CD4-positive, alpha-beta memory T cell (primary cell): ENCODE measurements at regions not wholly inside any gene's neighbourhood (a gene's known extent, or its start where the extent isn't known, plus 50 kb on each side); places are given as distances from the start of the nearest gene placed in this dataset.
"Not testable (repeated sequence)": the region's sequence is repeated elsewhere in the genome, so short reads cannot be mapped to it uniquely, and the experiment has no call there.

Experiments
- CTCF ChIA-PET: fragments of 350-600 bp; sonication (Branson Sonifier 250); formaldehyde crosslinking; loops from one replicate; lab custom pipeline; 2021; ENCODE audit warnings: inconsistent platforms; ENCODE audit not compliant: partially characterized antibody; lab: Charles Lee
- POLR2A ChIA-PET: fragments of 350-600 bp; sonication (Branson Sonifier 250); formaldehyde crosslinking; loops from one replicate; lab custom pipeline; 2021; ENCODE audit not compliant: partially characterized antibody; lab: Charles Lee
- DNase-seq, 5 donors: peaks; one replicate each; pipeline versions ENCODE4 v3.0.0 to v3.0.0-alpha.2; 2020 to 2022; ENCODE audit warnings: mixed read lengths in 1 of 5
- H3K27ac ChIP-seq: one replicate; pipeline ENCODE4 v1.7.0; 2013; ENCODE audit warnings: low read depth, low read length
- H3K27me3 ChIP-seq: 2 replicates; pipeline ENCODE4 v1.7.0; 2013; ENCODE audit warnings: mild to moderate bottlenecking, low read length, moderate library complexity; ENCODE audit not compliant: insufficient read depth
- H3K36me3 ChIP-seq: 2 replicates; pipeline ENCODE4 v1.7.0; 2013; ENCODE audit warnings: mild to moderate bottlenecking, low read length, moderate library complexity; ENCODE audit not compliant: insufficient read depth
- H3K4me1 ChIP-seq: 2 replicates; pipeline ENCODE4 v1.7.0; 2013; ENCODE audit warnings: mild to moderate bottlenecking, low read length, moderate library complexity; ENCODE audit not compliant: insufficient read depth
- H3K4me3 ChIP-seq, 2 donors: one replicate each; pipeline ENCODE4 v1.7.0; 2013; ENCODE audit warnings: low read length in 2 of 2, mild to moderate bottlenecking in 1 of 2
- H3K9me3 ChIP-seq, 2 donors: one replicate each; pipeline ENCODE4 v1.7.0; 2013; ENCODE audit warnings: low read length in 2 of 2, control low read depth in 1 of 2; ENCODE audit not compliant: control insufficient read depth in 1 of 2
- H3K27ac Mint-ChIP-seq, 7 donors: one replicate each; pipeline ENCODE4 v1.8.0; 2020 to 2021; ENCODE audit warnings: mixed read lengths in 7 of 7, mild to moderate bottlenecking in 6 of 7, inconsistent platforms in 3 of 7, moderate library complexity in 3 of 7
- H3K27me3 Mint-ChIP-seq, 2 donors: one replicate each; pipeline ENCODE4 v1.8.0; 2020 to 2021; ENCODE audit warnings: mixed read lengths in 2 of 2
- H3K36me3 Mint-ChIP-seq, 2 donors: one replicate each; pipeline ENCODE4 v1.8.0; 2020 to 2021; ENCODE audit warnings: mixed read lengths in 2 of 2, inconsistent platforms in 1 of 2, mild to moderate bottlenecking in 1 of 2
- H3K4me1 Mint-ChIP-seq, 4 donors: one replicate each; pipeline ENCODE4 v1.8.0; 2020 to 2021; ENCODE audit warnings: mixed read lengths in 4 of 4, mild to moderate bottlenecking in 1 of 4
- H3K4me3 Mint-ChIP-seq, 8 donors: one replicate each; pipeline ENCODE4 v1.8.0; 2020 to 2021; ENCODE audit warnings: mixed read lengths in 8 of 8, mild to moderate bottlenecking in 7 of 8, moderate library complexity in 6 of 8, inconsistent platforms in 3 of 8
- H3K9me3 Mint-ChIP-seq, 8 donors: one replicate each; pipeline ENCODE4 v1.8.0; 2020 to 2021; ENCODE audit warnings: mixed read lengths in 8 of 8, mild to moderate bottlenecking in 5 of 8, inconsistent platforms in 3 of 8, moderate library complexity in 1 of 8
- intact Hi-C: fragments of 100-400 bp; cut with micrococcal nuclease; formaldehyde crosslinking; loops from one replicate; pipeline ENCODE4 v1.15.1; 2023

DNA sequence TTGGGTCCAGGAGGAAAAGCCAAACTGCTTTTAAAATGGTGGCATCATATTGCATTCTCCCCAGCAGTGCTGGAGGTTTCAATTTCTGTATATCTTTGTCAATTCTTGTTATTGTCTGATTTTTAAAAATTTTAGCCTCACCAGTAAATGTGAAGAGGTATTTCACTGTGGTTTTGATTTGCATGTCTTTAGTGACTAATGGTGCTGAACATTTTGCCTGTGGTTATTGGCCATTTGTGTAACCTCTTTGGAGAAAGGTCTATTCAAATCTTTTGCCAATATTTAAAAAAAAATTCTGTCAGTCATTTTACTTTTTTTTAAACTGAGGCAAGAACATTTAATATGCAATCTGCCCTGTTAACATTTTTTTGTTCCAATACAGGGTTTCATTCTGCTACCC, 322.1 kb downstream of the TLL1 start:
- no peak overlapping the region for H3K4me3 ChIP-seq
- intact Hi-C loops: no loop called here
- H3K4me1 ChIP-seq: no peaks in the 10 kb centered on the region
- ChIA-PET POLR2A (no interaction called here), CTCF (no interaction called here)
- no peaks in the 10 kb centered on the region for H3K27me3 ChIP-seq
- Mint-ChIP-seq H3K27ac (no peak overlapping the region), H3K4me3 (no peak overlapping the region), H3K36me3 (no peaks in the 10 kb centered on the region), H3K9me3 (peaks cover 0 to 2% (median 0%) of the 10 kb centered on the region in 8 donors), H3K4me1 (no peaks in the 10 kb centered on the region), H3K27me3 (peaks cover 0 to 2% of the 10 kb centered on the region in 2 donors)
- no peaks in the 10 kb centered on the region for H3K9me3 ChIP-seq
- no peak for DNase-seq
- H3K27ac ChIP-seq: no peak overlapping the region
- no peaks in the 10 kb centered on the region for H3K36me3 ChIP-seq

- POLR2A ChIA-PET: no interaction called here
- H3K36me3 Mint-ChIP-seq: no peaks in the 10 kb centered on the region
Measured at GRCh38 chr4:166197166-166197565, 324.1 kb downstream of the TLL1 start.

GRCh38 chr4:166198041-166198440, 325.0 kb downstream of the TLL1 start:
- intact Hi-C loops: no loop called here
- no peaks in the 10 kb centered on the region for H3K36me3 Mint-ChIP-seq
- Histone ChIP-seq H3K4me1 (no peaks in the 10 kb centered on the region), H3K27ac (no peak overlapping the region), H3K36me3 (no peaks in the 10 kb centered on the region), H3K9me3 (no peaks in the 10 kb centered on the region), H3K27me3 (no peaks in the 10 kb centered on the region), H3K4me3 (no peak overlapping the region)
- H3K27ac Mint-ChIP-seq: no peak overlapping the region
- ChIA-PET POLR2A (no interaction called here), CTCF (no interaction called here)
- H3K9me3 Mint-ChIP-seq: peaks cover 0 to 3% (median 0%) of the 10 kb centered on the region in 8 donors
- H3K4me1 Mint-ChIP-seq: no peaks in the 10 kb centered on the region
- no peak overlapping the region for H3K4me3 Mint-ChIP-seq
- H3K27me3 Mint-ChIP-seq: peaks cover 0 to 2% of the 10 kb centered on the region in 2 donors
- DNase-seq: no peak

More at GRCh38 chr4:166197166-166197565, 324.1 kb downstream of the TLL1 start:
- H3K27ac ChIP-seq: no peak overlapping the region
- Mint-ChIP-seq H3K27ac (no peak overlapping the region), H3K27me3 (peaks cover 0 to 2% of the 10 kb centered on the region in 2 donors), H3K4me3 (no peak overlapping the region), H3K4me1 (no peaks in the 10 kb centered on the region), H3K9me3 (peaks cover 0 to 3% (median 0%) of the 10 kb centered on the region in 8 donors)
- no peak for DNase-seq
- H3K9me3 ChIP-seq: no peaks in the 10 kb centered on the region
- H3K4me3 ChIP-seq: no peak overlapping the region
- CTCF ChIA-PET: no interaction called here
- H3K27me3 ChIP-seq: no peaks in the 10 kb centered on the region
- no peaks in the 10 kb centered on the region for H3K36me3 ChIP-seq
- intact Hi-C loops: no loop called here
- H3K4me1 ChIP-seq: no peaks in the 10 kb centered on the region

- Mint-ChIP-seq H3K27ac (no peak overlapping the region), H3K36me3 (no peaks in the 10 kb centered on the region), H3K4me3 (no peak overlapping the region), H3K27me3 (peaks cover 0 to 2% of the 10 kb centered on the region in 2 donors), H3K4me1 (no peaks in the 10 kb centered on the region), H3K9me3 (peaks cover 0 to 3% (median 0%) of the 10 kb centered on the region in 8 donors)
- ChIA-PET CTCF (interaction anchor here (1.1 kb wide), 1 partner anchor 11 kb away, joined by 3 read pairs; no protein-coding TSS in a partner anchor), POLR2A (no interaction called here)
- H3K27me3 ChIP-seq: no peaks in the 10 kb centered on the region
- H3K27ac ChIP-seq: no peak overlapping the region
- no peaks in the 10 kb centered on the region for H3K9me3 ChIP-seq
- intact Hi-C loops: no loop called here
- no peak for DNase-seq
- H3K36me3 ChIP-seq: no peaks in the 10 kb centered on the region
- no peak overlapping the region for H3K4me3 ChIP-seq
- no peaks in the 10 kb centered on the region for H3K4me1 ChIP-seq
Measured at GRCh38 chr4:166198516-166199310, 325.7 kb downstream of the TLL1 start.

GRCh38 chr4:166202991-166203390, 330.0 kb downstream of the TLL1 start:
- intact Hi-C loops: no loop called here
- Mint-ChIP-seq H3K27me3 (peaks cover 0 to 2% of the 10 kb centered on the region in 2 donors), H3K36me3 (no peaks in the 10 kb centered on the region), H3K4me1 (no peaks in the 10 kb centered on the region), H3K4me3 (no peak overlapping the region), H3K9me3 (peaks cover 0 to 3% (median 0%) of the 10 kb centered on the region in 8 donors), H3K27ac (no peak overlapping the region)
- no peak overlapping the region for H3K4me3 ChIP-seq
- H3K27ac ChIP-seq: no peak overlapping the region
- CTCF ChIA-PET: no interaction called here
- no peaks in the 10 kb centered on the region for H3K9me3 ChIP-seq
- H3K36me3 ChIP-seq: no peaks in the 10 kb centered on the region
- no peaks in the 10 kb centered on the region for H3K4me1 ChIP-seq
- POLR2A ChIA-PET: no interaction called here
- no peaks in the 10 kb centered on the region for H3K27me3 ChIP-seq
- no peak for DNase-seq

DNA sequence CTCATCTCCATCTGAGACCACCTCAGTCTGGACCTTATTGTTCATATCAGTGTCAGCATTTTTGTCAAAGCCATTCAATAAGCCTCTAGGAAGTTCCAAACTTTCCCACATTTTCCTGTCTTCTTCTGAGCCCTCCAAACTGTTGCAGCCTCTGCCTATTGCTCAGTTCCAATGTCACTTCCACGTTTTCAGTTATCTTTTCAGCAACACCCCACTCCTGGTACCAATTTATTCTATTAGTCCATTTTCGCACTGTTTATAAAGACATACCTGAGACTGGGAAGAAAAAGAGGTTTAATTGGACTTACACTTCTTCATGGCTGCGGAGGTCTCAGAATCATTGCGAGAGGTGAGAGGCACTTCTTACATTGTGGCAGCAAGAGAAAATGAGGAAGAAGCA, 339.3 kb downstream of the TLL1 start:
- H3K4me3 Mint-ChIP-seq, DNase-seq, H3K36me3 ChIP-seq, H3K4me3 ChIP-seq, CTCF ChIA-PET, H3K27ac ChIP-seq, H3K4me1 ChIP-seq, intact Hi-C loops, H3K27me3 Mint-ChIP-seq, H3K36me3 Mint-ChIP-seq, H3K27ac Mint-ChIP-seq, H3K4me1 Mint-ChIP-seq, POLR2A ChIA-PET, H3K27me3 ChIP-seq: not testable (repeated sequence)
- peaks cover 6 to 42% (median 31%) of the 10 kb centered on the region in 8 donors for H3K9me3 Mint-ChIP-seq
- H3K9me3 ChIP-seq: peaks cover 0 to 11% of the 10 kb centered on the region in 2 donors

DNA sequence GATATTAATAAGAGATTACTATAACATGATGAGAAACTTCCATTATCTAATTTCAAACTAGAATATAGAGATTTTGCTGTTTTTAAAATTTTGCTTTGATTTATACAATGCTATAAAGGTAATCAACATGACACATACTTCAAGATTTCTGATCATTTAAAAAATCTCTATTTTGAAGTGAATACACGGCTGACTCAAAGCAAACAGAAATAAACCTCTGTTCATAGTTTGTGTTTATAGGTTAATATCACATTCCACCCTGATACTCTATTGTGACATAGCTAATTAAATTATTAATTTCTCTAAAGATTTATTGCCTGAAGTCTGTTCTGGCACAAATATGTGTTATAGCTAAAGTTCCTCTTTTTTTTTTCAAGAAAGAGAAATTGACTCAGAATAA, 349.2 kb downstream of the TLL1 start:
- H3K4me1 ChIP-seq: no peaks in the 10 kb centered on the region
- intact Hi-C loops: no loop called here
- no peaks in the 10 kb centered on the region for H3K27me3 ChIP-seq
- ChIA-PET CTCF (no interaction called here), POLR2A (no interaction called here)
- H3K9me3 ChIP-seq: no peaks in the 10 kb centered on the region
- no peak overlapping the region for H3K27ac ChIP-seq
- Mint-ChIP-seq H3K4me1 (no peaks in the 10 kb centered on the region), H3K36me3 (no peaks in the 10 kb centered on the region), H3K9me3 (peaks cover 0 to 7% (median under 1%) of the 10 kb centered on the region in 8 donors), H3K27me3 (no peaks in the 10 kb centered on the region), H3K27ac (no peak overlapping the region), H3K4me3 (no peak overlapping the region)
- DNase-seq: no peak
- H3K4me3 ChIP-seq: no peak overlapping the region
- H3K36me3 ChIP-seq: no peaks in the 10 kb centered on the region
